Brain microvascular endothelial cell (primary cell): ENCODE measurements at regions not wholly inside any gene's neighbourhood (a gene's known extent, or its start where the extent isn't known, plus 50 kb on each side); places are given as distances from the start of the nearest gene placed in this dataset.
A peak's percentile ranks its signal among the peaks of the same experiment; 100 is the strongest.

Experiments used
- DNase-seq: peaks from one replicate; pipeline ENCODE4 v3.0.0-alpha.2; 2020
- H3K27ac ChIP-seq: fragments of 250-450 bp; sonication (Bioruptor Pico); 2 replicates; pipeline ENCODE4 v1.5.1; 2020; ENCODE audit warnings: mild to moderate bottlenecking, moderate library complexity
- H3K27me3 ChIP-seq: fragments of 250-450 bp; sonication (Bioruptor Pico); replicated peaks from 2 replicates; pipeline ENCODE4 v1.5.1; 2020; ENCODE audit warnings: mild to moderate bottlenecking
- H3K36me3 ChIP-seq: fragments of 250-450 bp; sonication (Bioruptor Pico); replicated peaks from 2 replicates; pipeline ENCODE4 v1.5.1; 2020; ENCODE audit warnings: mild to moderate bottlenecking
- H3K4me3 ChIP-seq: 2 replicates; pipeline ENCODE4 v1.5.1; 2011; ENCODE audit warnings: low read depth, mild to moderate bottlenecking, control low read depth, low read length, moderate library complexity
- CTCF ChIP-seq: IDR thresholded peaks from 2 replicates; pipeline ENCODE4 v1.5.1; 2011; ENCODE audit warnings: low read depth, mild to moderate bottlenecking, moderate library complexity, low read length, control low read depth, inconsistent platforms; ENCODE audit errors: missing control alignments
- in situ Hi-C: cut with HindIII; loops from 2 replicates; pipeline ENCODE4 v1.10.0; 2017; ENCODE audit warnings: low sequenced_read_pairs, low pct_ligation_motif_present

GRCh38 chr6:80690551-80691131 is 584.2 kb downstream of the BCKDHB start:
- H3K27ac ChIP-seq = no peak overlapping the region
- no peaks in the 10 kb centered on the region for H3K36me3 ChIP-seq
- no peak for TF ChIP-seq CTCF
- no peak for DNase-seq
- in situ Hi-C loops = no loop called here
- H3K27me3 ChIP-seq = no peaks in the 10 kb centered on the region
- no peak overlapping the region for H3K4me3 ChIP-seq

DNA sequence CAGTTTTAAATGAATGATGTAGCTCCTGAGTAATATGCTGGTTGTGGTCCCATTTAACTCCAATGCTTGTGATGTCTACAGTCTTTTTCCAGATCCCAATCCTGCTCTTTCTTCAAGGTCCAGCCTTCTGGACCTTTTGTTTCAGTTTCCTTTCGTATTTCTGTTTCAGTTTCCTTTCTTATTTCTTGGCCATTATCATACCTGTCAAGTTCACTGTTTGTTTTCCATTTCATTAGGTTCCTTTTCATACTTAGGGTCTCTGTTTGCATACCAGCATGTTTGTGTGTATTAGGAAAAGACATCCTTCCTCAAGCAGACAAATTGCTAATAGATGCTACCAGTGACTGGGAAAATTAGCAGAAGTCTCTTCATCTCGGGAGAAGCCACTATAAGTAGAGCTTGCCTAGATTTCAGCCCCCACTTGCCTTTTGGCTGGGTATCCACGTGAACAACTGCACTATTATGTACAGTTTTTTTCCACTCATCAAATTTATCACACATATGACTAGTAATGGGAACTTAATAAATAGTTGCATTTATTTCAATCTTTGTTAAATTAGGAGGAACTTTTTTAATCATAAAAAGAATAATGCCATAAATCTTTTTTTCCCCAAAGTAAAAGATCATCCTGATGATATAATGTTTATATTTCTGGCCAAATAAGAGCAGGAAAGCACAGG is 583.4 kb downstream of the BCKDHB start:
- H3K27me3 ChIP-seq = no peaks in the 10 kb centered on the region
- H3K4me3 ChIP-seq = no peak overlapping the region
- H3K36me3 ChIP-seq = no peaks in the 10 kb centered on the region
- H3K27ac ChIP-seq = no peak overlapping the region
- in situ Hi-C loops = no loop called here
- no peak for TF ChIP-seq CTCF
- no peak for DNase-seq

GRCh38 chr6:80679992-80680391 is 573.5 kb downstream of the BCKDHB start:
- Histone ChIP-seq H3K27ac (no peak overlapping the region), H3K36me3 (no peaks in the 10 kb centered on the region), H3K27me3 (no peaks in the 10 kb centered on the region), H3K4me3 (no peak overlapping the region)
- no peak for TF ChIP-seq CTCF
- in situ Hi-C loops = no loop called here
- no peak for DNase-seq

GRCh38 chr6:80676386-80676785 is 569.9 kb downstream of the BCKDHB start:
- Histone ChIP-seq H3K4me3 (no peak overlapping the region), H3K27ac (no peak overlapping the region), H3K36me3 (no peaks in the 10 kb centered on the region), H3K27me3 (no peaks in the 10 kb centered on the region)
- DNase-seq = peak; percentile 3
- in situ Hi-C loops = no loop called here
- TF ChIP-seq CTCF = no peak

GRCh38 chr6:80674669-80675068 is 568.2 kb downstream of the BCKDHB start:
- DNase-seq = no peak
- H3K27ac ChIP-seq = no peak overlapping the region
- H3K4me3 ChIP-seq = no peak overlapping the region
- no peak for TF ChIP-seq CTCF
- in situ Hi-C loops = no loop called here
- no peaks in the 10 kb centered on the region for H3K36me3 ChIP-seq
- no peaks in the 10 kb centered on the region for H3K27me3 ChIP-seq

DNA sequence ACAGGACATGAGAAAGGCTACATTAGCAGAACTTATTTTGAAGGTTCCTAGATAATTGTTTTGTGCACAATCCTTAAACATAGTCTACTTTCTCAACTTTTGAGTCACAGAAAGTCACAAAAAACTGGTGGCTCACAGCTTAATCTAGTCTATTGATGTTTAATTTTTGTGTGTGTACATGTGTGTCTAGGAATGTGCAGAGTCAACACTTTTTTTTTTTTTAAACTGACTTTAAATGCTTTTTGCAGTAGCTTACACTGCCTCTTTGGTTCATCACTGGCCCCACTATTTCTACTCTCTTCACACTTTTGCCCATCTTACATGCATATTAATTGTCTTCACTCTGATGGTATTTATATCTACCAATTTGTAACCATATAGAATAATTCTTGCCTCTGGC is 566.9 kb downstream of the BCKDHB start:
- H3K27me3 ChIP-seq = no peaks in the 10 kb centered on the region
- no peak overlapping the region for H3K4me3 ChIP-seq
- in situ Hi-C loops = no loop called here
- DNase-seq = no peak
- H3K27ac ChIP-seq = no peak overlapping the region
- H3K36me3 ChIP-seq = no peaks in the 10 kb centered on the region
- TF ChIP-seq CTCF = no peak
